H1 (cell line): ENCODE measurements at regions not wholly inside any gene's neighbourhood (a gene's known extent, or its start where the extent isn't known, plus 50 kb on each side); places are given as distances from the start of the nearest gene placed in this dataset.

Experiments
- CTCF ChIA-PET: fragments of 300-600 bp; sonication (Branson Sonifier 250); formaldehyde crosslinking; loops from one replicate; lab custom pipeline; 2021; ENCODE audit not compliant: partially characterized antibody; lab: Charles Lee
- POLR2A ChIA-PET: fragments of 300-600 bp; sonication (Branson Sonifier 250); formaldehyde crosslinking; loops from one replicate; lab custom pipeline; 2021; ENCODE audit warnings: inconsistent platforms; ENCODE audit not compliant: partially characterized antibody; lab: Charles Lee
- DNase-seq, 2 experiments: peaks; one replicate each; pipeline versions ENCODE4 v3.0.0 to v3.0.0-alpha.2; 2010 to 2022; ENCODE audit warnings: low spot score in 2 of 2, low read depth in 1 of 2, mixed read lengths in 1 of 2
- FAIRE-seq: peaks from 2 replicates; lab custom pipeline; 2011; peaks lifted over from hg19 to GRCh38; lab: Jason Lieb, UNC
- H2AFZ ChIP-seq: 2 replicates; pipeline ENCODE4 v1.8.1; 2012; ENCODE audit warnings: low read length, inconsistent platforms
- H2AK5ac ChIP-seq: 2 replicates; pipeline ENCODE4 v1.6.1; 2013; ENCODE audit warnings: low read depth, low read length
- H2BK120ac ChIP-seq: replicated peaks from 2 replicates; pipeline ENCODE3; 2013; ENCODE audit warnings: low read depth, low read length, inconsistent platforms
- H2BK12ac ChIP-seq: 2 replicates; pipeline ENCODE4 v1.6.1; 2013; ENCODE audit warnings: low read depth, low read length
- H2BK15ac ChIP-seq: 2 replicates; pipeline ENCODE4 v1.6.1; 2013; ENCODE audit warnings: low read length
- H2BK20ac ChIP-seq: 2 replicates; pipeline ENCODE4 v1.6.1; 2013; ENCODE audit warnings: low read length
- H2BK5ac ChIP-seq: 2 replicates; pipeline ENCODE4 v1.6.1; 2013; ENCODE audit warnings: low read depth, low read length
- H3K14ac ChIP-seq: 2 replicates; pipeline ENCODE4 v1.6.1; 2013; ENCODE audit warnings: inconsistent platforms; ENCODE audit not compliant: insufficient read length
- H3K18ac ChIP-seq: 2 replicates; pipeline ENCODE4 v1.6.1; 2013; ENCODE audit warnings: low read length; ENCODE audit errors: extremely low read depth
- H3K23ac ChIP-seq: 2 replicates; pipeline ENCODE4 v1.6.1; 2013; ENCODE audit warnings: inconsistent platforms; ENCODE audit not compliant: insufficient read length
- H3K23me2 ChIP-seq: 2 replicates; pipeline ENCODE4 v1.6.1; 2013; ENCODE audit warnings: low read depth, low read length
- H3K27ac ChIP-seq: 2 replicates; pipeline ENCODE4 v1.6.1; 2011; ENCODE audit warnings: low read depth, low read length, inconsistent platforms
- H3K27me3 ChIP-seq, 4 experiments: replicated peaks in 1 of 4; 1 replicate in 1 of 4; 2 replicates in 3 of 4; pipeline versions ENCODE4 v1.6.1 to v1.8.1; 2011 to 2013; ENCODE audit warnings: low read length in 3 of 4, mild to moderate bottlenecking in 3 of 4, inconsistent platforms in 2 of 4, mixed read lengths in 2 of 4, moderate library complexity in 1 of 4; ENCODE audit not compliant: control insufficient read depth in 3 of 4, insufficient read depth in 3 of 4; ENCODE audit errors: extremely low read depth in 1 of 4
- H3K36me3 ChIP-seq, 4 experiments: 2 replicates each; pipeline versions ENCODE4 v1.6.1 to v1.8.1; 2011 to 2013; ENCODE audit warnings: mild to moderate bottlenecking in 4 of 4, low read length in 3 of 4, moderate library complexity in 2 of 4, control low read depth in 1 of 4, inconsistent platforms in 1 of 4; ENCODE audit not compliant: insufficient read depth in 4 of 4, control insufficient read depth in 2 of 4
- H3K4ac ChIP-seq: replicated peaks from 2 replicates; pipeline ENCODE3; 2013; ENCODE audit warnings: low read length, low read depth, mixed read lengths, inconsistent platforms; ENCODE audit not compliant: insufficient read length
- H3K4me1 ChIP-seq, 4 experiments: replicated peaks in 1 of 4; 1 replicate in 1 of 4; 2 replicates in 3 of 4; pipeline versions ENCODE4 v1.6.1 to v1.8.1; 2011 to 2013; ENCODE audit warnings: low read length in 3 of 4, inconsistent platforms in 2 of 4, mixed read lengths in 1 of 4; ENCODE audit not compliant: insufficient read depth in 4 of 4, control insufficient read depth in 3 of 4
- H3K4me2 ChIP-seq, 2 experiments: 2 replicates each; pipeline versions ENCODE4 v1.6.1 to v1.8.1; 2011 to 2013; ENCODE audit warnings: low read depth in 2 of 2, low read length in 2 of 2, control low read depth in 1 of 2, inconsistent platforms in 1 of 2, mild to moderate bottlenecking in 1 of 2; ENCODE audit not compliant: insufficient read depth in 1 of 2
- H3K4me3 ChIP-seq, 4 experiments: fragments of 200-600, 300-600 bp in 1 of 4; sonication (generic), shearing (Covaris generic), sonication (Bioruptor Twin) in 1 of 4; 2 replicates each; pipeline versions ENCODE4 v1.5.1 to v1.8.1; 2011 to 2016; ENCODE audit warnings: low read length in 4 of 4, low read depth in 3 of 4, control low read depth in 2 of 4, inconsistent platforms in 2 of 4, mild to moderate bottlenecking in 2 of 4, mixed read lengths in 1 of 4, moderate library complexity in 1 of 4; ENCODE audit not compliant: insufficient read depth in 2 of 4; ENCODE audit errors: extremely low read depth in 1 of 4
- H3K56ac ChIP-seq: replicated peaks from 2 replicates; pipeline ENCODE3; 2013; ENCODE audit warnings: low read depth, mild to moderate bottlenecking, mixed read lengths, low read length, inconsistent platforms; ENCODE audit not compliant: insufficient read length
- H3K79me1 ChIP-seq: 2 replicates; pipeline ENCODE4 v1.6.1; 2013; ENCODE audit warnings: low read depth, low read length, control low read depth
- H3K79me2 ChIP-seq, 2 experiments: 2 replicates each; pipeline versions ENCODE4 v1.6.1 to v1.8.1; 2012 to 2013; ENCODE audit warnings: low read length in 2 of 2, mild to moderate bottlenecking in 2 of 2, inconsistent platforms in 1 of 2; ENCODE audit not compliant: insufficient read depth in 2 of 2, control insufficient read depth in 1 of 2
- H3K9ac ChIP-seq, 4 experiments: replicated peaks in 1 of 4; 1 replicate in 1 of 4; 2 replicates in 3 of 4; pipeline versions ENCODE4 v1.6.1 to v1.8.1; 2011 to 2013; ENCODE audit warnings: low read depth in 3 of 4, low read length in 3 of 4, control low read depth in 2 of 4, mild to moderate bottlenecking in 2 of 4, moderate library complexity in 2 of 4, inconsistent platforms in 1 of 4; ENCODE audit errors: extremely low read depth in 1 of 4
- H3K9me3 ChIP-seq, 2 experiments: 2 replicates each; pipeline versions ENCODE4 v1.6.1 to v1.8.1; 2012 to 2013; ENCODE audit warnings: mild to moderate bottlenecking in 2 of 2, moderate library complexity in 2 of 2, control low read depth in 1 of 2, inconsistent platforms in 1 of 2, low read depth in 1 of 2, low read length in 1 of 2, mixed read lengths in 1 of 2; ENCODE audit not compliant: insufficient read depth in 2 of 2
- H4K20me1 ChIP-seq, 2 experiments: replicated peaks in 1 of 2; 2 replicates each; pipeline versions ENCODE3 to v1.8.1; 2011 to 2013; ENCODE audit warnings: inconsistent platforms in 2 of 2, low read length in 2 of 2, mild to moderate bottlenecking in 1 of 2; ENCODE audit not compliant: insufficient read depth in 2 of 2, control insufficient read depth in 1 of 2
- H4K5ac ChIP-seq: 2 replicates; pipeline ENCODE4 v1.6.1; 2013; ENCODE audit warnings: low read length, low read depth, mixed read lengths, inconsistent platforms; ENCODE audit not compliant: insufficient read length
- H4K8ac ChIP-seq: 2 replicates; pipeline ENCODE4 v1.8.0; 2013; ENCODE audit warnings: mild to moderate bottlenecking, moderate library complexity, low read length, inconsistent platforms; ENCODE audit not compliant: insufficient read depth; ENCODE audit errors: extremely low read depth
- H4K91ac ChIP-seq: replicated peaks from 2 replicates; pipeline ENCODE3; 2013; ENCODE audit warnings: low read length, mixed read lengths, inconsistent platforms; ENCODE audit not compliant: insufficient read length
- POLR2A ChIP-seq, 2 experiments: IDR thresholded peaks; 1 replicate in 1 of 2; 2 replicates in 1 of 2; pipeline ENCODE4 v1.6.1; 2011; ENCODE audit warnings: low read depth in 2 of 2, low read length in 2 of 2, mild to moderate bottlenecking in 2 of 2; ENCODE audit errors: control extremely low read depth in 1 of 2
- WGBS, 2 experiments: shearing (Covaris generic) in 1 of 2; methylation state at CpG; one replicate each; pipeline versions ENCODE4 v1.1.6 to v1.1.7; 2013 to 2015; ENCODE audit warnings: low lambda C conversion rate in 2 of 2, mixed read lengths in 2 of 2, inconsistent platforms in 1 of 2, low coverage in 1 of 2, missing lambda C conversion rate in 1 of 2; ENCODE audit not compliant: insufficient replicate concordance in 2 of 2, insufficient coverage in 1 of 2, insufficient read length in 1 of 2; ENCODE audit errors: extremely low coverage in 1 of 2, missing lambda C conversion rate in 1 of 2; 5-methylcytosine and 5-hydroxymethylcytosine counted together

DNA sequence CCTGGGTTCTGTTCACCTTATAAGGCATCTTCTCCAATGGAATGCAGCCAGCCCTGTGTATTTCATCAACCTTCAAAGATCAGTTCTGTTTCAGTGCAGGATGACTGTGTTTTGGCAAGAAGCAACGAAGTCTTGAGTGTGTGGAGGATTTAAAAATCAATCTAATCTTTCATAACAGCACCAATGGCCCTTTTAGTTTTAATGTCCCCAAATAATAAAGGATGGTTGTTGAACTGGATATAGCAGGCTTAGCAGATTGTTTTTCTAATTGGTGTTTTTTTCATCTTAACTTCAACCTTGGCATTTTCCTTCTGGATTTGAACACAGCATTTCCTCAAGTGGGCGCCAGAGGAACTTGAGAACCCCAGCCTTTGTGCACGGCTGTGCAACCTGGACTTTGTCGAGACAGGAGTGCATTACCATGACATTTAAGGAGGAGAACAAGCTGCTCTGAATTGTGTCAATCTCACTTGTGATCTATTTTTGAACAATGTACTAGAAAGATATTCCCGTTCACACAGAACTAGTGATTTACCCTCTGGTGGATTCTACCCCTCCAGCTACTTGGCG is 313.3 kb upstream of the AKR1E2 start:
- FAIRE-seq (no peak), DNase-seq (no peak)
- Histone ChIP-seq H2BK120ac (no peak overlapping the region), H3K56ac (no peak overlapping the region), H3K23ac (no peak overlapping the region), H2BK20ac (no peak overlapping the region), H3K4ac (no peak overlapping the region), H3K23me2 (no peaks in the 10 kb centered on the region), H3K14ac (no peak overlapping the region), H2BK15ac (no peak overlapping the region), H3K79me1 (no peaks in the 10 kb centered on the region), H3K27me3 (no peaks in the 10 kb centered on the region; a peak in 1 of 7 replicates), H2BK5ac (no peak overlapping the region), H3K79me2 (no peaks in the 10 kb centered on the region), H3K18ac (no peak overlapping the region), H4K91ac (no peak overlapping the region), H4K5ac (no peak overlapping the region), H3K36me3 (no peaks in the 10 kb centered on the region), H3K4me3 (no peak overlapping the region), H2AK5ac (no peak overlapping the region), H3K9ac (no peak overlapping the region), H2AFZ (no peak overlapping the region), H3K9me3 (no peaks in the 10 kb centered on the region), H4K20me1 (no peaks in the 10 kb centered on the region), H2BK12ac (no peak overlapping the region), H3K4me2 (no peak overlapping the region), H4K8ac (no peak overlapping the region), H3K27ac (no peak overlapping the region), H3K4me1 (no peaks in the 10 kb centered on the region)
- CTCF ChIA-PET = interaction anchor here (0.7 to 1.5 kb wide), 6 partner anchors 10 to 258 kb away, joined by 3 to 7 read pairs (median 4); no protein-coding TSS in a partner anchor
- POLR2A ChIA-PET = no interaction called here
- WGBS, 2 experiments = 78% methylated on average over 6 of the region's 6 CpGs; no CpG with 5 or more reads in 1 of the 2 experiments
- no peak for TF ChIP-seq POLR2A (IDR thresholded peaks at IDR 0.05; ENCODE audit: control extremely low read depth in 1 of 2, low read depth in 2 of 2, low read length in 2 of 2)
